AG04449 (cell line): ENCODE measurements at regions not wholly inside any gene's neighbourhood (a gene's known extent, or its start where the extent isn't known, plus 50 kb on each side); places are given as distances from the start of the nearest gene placed in this dataset.

Source experiments
- CTCF ChIA-PET: fragments of 350-600 bp; formaldehyde crosslinking; extraction: SDS; loops from one replicate; lab custom pipeline; 2021; ENCODE audit warnings: antibody characterized with exemption; lab: Yijun Ruan, JAX
- POLR2A ChIA-PET: fragments of 400-600, 350-600 bp; formaldehyde crosslinking; extraction: SDS; loops from one replicate; lab custom pipeline; 2020; ENCODE audit warnings: antibody characterized with exemption, inconsistent platforms; lab: Yijun Ruan, JAX
- DNase-seq: peaks from one replicate; pipeline ENCODE4 v3.0.0-alpha.2; 2010; ENCODE audit warnings: low read depth, low spot score
- H3K4me3 ChIP-seq: 2 replicates; pipeline ENCODE4 v1.5.1; 2011; ENCODE audit warnings: low read depth, mild to moderate bottlenecking, control low read depth, low read length
- TF ChIP-seq, protein P1 (sequence below): IDR thresholded peaks from one replicate; pipeline ENCODE4 v1.5.1; 2011; ENCODE audit warnings: mild to moderate bottlenecking, moderate library complexity, low read length, control low read depth, inconsistent platforms; ENCODE audit not compliant: insufficient read depth; ENCODE audit errors: missing control alignments

DNA sequence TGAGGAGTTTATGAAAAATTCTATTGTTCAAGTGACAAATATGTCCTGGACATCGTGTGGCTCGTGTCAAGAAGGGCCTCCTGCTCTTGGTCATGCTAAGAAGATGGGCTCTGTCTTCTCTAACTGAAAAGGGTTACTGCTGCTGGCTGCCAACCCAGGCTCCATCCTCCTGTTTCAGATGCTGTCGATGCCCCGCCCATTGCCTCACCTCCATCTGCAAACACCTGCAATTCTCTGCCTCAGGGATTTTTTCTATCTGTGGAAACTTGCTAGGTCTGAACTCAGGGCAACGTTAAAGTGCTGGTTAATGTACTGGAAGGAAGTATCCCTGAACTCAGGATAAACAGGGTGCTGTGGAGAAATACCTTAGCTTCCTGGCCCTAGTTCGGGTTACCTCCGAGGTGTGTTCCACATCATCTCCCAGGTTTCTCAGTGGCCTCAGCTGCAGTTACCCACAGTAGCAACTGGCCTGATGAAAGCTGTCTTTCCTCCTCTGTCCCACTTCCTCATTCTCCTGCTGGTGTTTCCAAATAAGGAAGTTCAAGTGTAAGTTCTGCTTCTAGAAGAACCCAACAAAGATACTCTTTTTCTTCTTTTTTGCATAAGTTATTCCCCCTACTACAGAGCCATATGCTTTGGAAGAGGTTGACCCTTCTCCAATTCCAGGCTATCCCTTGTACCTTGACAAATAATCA lies 151.7 kb upstream of the SMIM23 start:
- TF ChIP-seq, protein P1, sequence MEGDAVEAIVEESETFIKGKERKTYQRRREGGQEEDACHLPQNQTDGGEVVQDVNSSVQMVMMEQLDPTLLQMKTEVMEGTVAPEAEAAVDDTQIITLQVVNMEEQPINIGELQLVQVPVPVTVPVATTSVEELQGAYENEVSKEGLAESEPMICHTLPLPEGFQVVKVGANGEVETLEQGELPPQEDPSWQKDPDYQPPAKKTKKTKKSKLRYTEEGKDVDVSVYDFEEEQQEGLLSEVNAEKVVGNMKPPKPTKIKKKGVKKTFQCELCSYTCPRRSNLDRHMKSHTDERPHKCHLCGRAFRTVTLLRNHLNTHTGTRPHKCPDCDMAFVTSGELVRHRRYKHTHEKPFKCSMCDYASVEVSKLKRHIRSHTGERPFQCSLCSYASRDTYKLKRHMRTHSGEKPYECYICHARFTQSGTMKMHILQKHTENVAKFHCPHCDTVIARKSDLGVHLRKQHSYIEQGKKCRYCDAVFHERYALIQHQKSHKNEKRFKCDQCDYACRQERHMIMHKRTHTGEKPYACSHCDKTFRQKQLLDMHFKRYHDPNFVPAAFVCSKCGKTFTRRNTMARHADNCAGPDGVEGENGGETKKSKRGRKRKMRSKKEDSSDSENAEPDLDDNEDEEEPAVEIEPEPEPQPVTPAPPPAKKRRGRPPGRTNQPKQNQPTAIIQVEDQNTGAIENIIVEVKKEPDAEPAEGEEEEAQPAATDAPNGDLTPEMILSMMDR = no peak
- CTCF ChIA-PET = interaction anchor here (0.7 to 8.3 kb wide), 3 partner anchors 10 to 275 kb away, joined by 3 to 112 read pairs (median 10); no protein-coding TSS in a partner anchor
- no peak for DNase-seq
- no peak overlapping the region for H3K4me3 ChIP-seq
- POLR2A ChIA-PET = no interaction called here

DNA sequence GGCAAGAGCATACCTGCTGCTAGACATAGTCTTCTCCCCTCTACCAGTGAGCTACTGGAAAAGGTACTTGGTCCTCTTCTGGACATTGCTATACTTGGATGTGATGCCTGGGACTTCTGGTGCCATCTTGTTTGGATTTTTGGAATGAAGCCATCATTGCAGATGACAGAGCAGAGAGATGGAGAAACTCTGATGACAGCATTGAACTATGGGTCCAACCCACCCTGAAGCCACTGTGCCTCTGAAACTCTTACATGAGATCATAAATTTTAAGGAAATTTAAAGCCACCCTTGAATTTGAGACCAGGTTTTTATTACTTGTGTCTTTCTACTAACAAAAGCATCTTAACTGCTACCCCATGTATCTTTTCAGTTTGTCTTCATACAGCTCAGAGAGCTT lies 151.1 kb upstream of the SMIM23 start:
- TF ChIP-seq, protein P1 = no peak
- CTCF ChIA-PET = interaction anchor here (0.7 to 8.3 kb wide), 3 partner anchors 9 to 275 kb away, joined by 3 to 112 read pairs (median 10); no protein-coding TSS in a partner anchor
- DNase-seq = no peak
- POLR2A ChIA-PET = no interaction called here
- no peak overlapping the region for H3K4me3 ChIP-seq

DNA sequence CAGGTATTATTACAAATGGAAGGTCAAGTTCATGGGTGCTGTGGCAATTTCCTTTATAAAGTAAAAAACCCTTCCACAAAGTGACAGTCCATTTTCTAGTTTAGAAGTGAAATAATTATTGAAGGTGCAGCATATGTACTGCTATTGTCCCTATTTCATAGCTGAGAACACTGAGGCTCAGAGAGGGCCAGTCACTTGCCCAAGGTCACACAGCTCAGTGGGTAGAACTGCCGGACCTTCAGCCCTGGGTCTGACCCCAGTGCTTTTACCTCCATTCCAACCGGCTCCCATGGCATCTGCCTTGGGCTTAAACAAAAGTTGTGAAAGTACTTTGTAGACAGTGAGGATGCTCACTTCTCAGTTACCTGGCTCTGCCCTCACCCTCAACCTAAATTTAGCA lies 150.6 kb upstream of the SMIM23 start:
- DNase-seq = no peak
- TF ChIP-seq, protein P1 = no peak
- H3K4me3 ChIP-seq = no peak overlapping the region
- ChIA-PET POLR2A (no interaction called here), CTCF (interaction anchor here (2.4 to 8.3 kb wide), 2 partner anchors 12 to 274 kb away, joined by 10 to 112 read pairs; no protein-coding TSS in a partner anchor)

DNA sequence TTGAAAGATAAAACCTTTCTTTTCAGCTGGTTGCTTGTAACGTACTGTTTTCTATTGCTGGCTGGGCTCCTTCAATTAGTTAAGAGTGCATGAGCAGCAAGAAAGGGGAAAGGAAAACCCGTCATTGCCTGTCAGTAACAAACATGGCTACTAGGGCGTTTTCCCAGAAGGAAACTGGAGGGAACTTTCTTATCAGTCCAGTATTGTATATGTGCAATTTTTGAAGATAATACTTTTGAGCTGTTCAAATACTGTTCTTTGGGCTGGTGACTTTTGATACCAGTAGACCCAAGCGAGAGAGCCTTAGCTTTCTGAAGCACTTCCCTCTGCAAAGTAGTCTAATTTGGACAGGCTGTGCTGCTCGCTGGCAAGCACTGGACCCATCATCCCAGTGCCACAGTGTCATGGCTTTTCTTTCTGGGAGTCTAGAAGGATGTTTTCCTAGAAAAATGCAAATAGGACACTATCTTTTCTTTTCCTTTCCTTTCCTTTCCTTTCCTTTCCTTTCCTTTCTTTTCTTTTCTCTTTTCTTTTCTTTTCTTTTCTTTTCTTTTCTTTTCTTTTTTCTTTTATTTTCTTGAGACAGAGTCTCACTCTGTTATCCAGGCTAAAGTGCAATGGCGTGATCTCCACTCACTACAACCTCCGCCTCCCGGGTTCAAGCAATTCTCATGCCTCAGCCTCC lies 149.9 kb upstream of the SMIM23 start:
- H3K4me3 ChIP-seq = no peak overlapping the region
- ChIA-PET CTCF (interaction anchor here (2.4 kb wide), 1 partner anchor 11 kb away, joined by 10 read pairs; no protein-coding TSS in a partner anchor), POLR2A (no interaction called here)
- TF ChIP-seq, protein P1 = no peak
- DNase-seq = no peak

DNA sequence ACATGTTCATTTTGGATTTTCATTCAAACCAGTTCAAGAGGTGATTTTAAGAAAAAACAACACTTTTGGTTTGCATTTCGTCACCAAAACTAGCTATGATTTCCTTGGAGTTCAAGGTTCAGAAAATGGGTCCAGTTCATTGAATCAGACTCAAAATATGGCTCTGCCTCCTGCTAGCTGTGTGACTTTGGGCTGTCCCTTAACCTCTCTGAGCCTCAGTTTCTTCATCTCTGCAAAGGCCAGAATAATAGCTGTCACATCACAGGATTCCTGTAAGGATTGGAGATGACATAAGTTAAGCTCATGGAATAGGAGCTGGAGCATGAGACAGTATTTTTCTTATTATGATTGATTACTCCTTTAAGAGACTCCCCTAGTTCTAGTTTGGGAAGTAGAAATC lies 147.8 kb upstream of the SMIM23 start:
- CTCF ChIA-PET = no interaction called here
- H3K4me3 ChIP-seq = no peak overlapping the region
- TF ChIP-seq, protein P1 = no peak
- POLR2A ChIA-PET = no interaction called here
- no peak for DNase-seq

DNA sequence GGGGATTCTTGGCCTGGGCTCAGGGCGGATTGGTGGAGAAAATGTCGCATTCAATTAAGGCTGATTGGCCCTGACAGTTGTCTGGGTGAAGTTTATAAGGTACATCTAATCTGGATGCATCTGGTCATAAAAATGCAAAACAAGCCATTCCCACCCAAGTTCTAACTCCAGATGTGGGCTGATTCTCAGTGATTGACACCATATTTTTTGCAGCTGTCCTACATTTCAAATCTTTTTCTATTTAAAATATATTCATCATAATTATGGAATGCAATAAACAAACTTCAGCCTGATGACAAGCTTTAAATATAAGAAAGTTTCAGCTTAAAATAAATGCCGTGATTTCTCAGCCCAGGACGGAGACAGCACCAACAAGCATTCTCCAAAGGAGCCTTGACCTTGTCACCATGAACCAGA lies 146.4 kb upstream of the SMIM23 start:
- no peak for DNase-seq
- TF ChIP-seq, protein P1 = no peak
- no peak overlapping the region for H3K4me3 ChIP-seq
- CTCF ChIA-PET = interaction anchor here (0.7 to 3.2 kb wide), 5 partner anchors 9 to 273 kb away, joined by 3 to 23 read pairs (median 5); no protein-coding TSS in a partner anchor
- POLR2A ChIA-PET = no interaction called here
